GM12878 (cell line): ENCODE measurements at regions not wholly inside any gene's neighbourhood (a gene's known extent, or its start where the extent isn't known, plus 50 kb on each side); places are given as distances from the start of the nearest gene placed in this dataset.

Experiments used
- ATAC-seq: fragments of 200-7000 bp; cut with Tn5 transposase; 3 replicates; pipeline ENCODE4 v1.9.1; 2020; ENCODE audit warnings: mild to moderate bottlenecking, moderate library complexity
- BruUV-seq: library from RNA; stranded (reverse); fragments of 400-500 nt; replicated peaks from 2 replicates; lab custom pipeline; 2021; lab: Mats Ljungman, UMichigan
- CTCF ChIA-PET: fragments of 300-600 bp; sonication (Branson Sonifier 250); formaldehyde crosslinking; extraction: SDS; loops from one replicate; lab custom pipeline; 2021; ENCODE audit warnings: inconsistent platforms; lab: Yijun Ruan, JAX
- POLR2A ChIA-PET: fragments of 350-600 bp; formaldehyde crosslinking; extraction: SDS; loops from one replicate; lab custom pipeline; 2021; ENCODE audit warnings: inconsistent platforms; lab: Charles Lee
- RAD21 ChIA-PET: fragments of 300-600 bp; sonication (Branson Sonifier 250); formaldehyde crosslinking; loops from one replicate; lab custom pipeline; 2023; ENCODE audit warnings: antibody characterized with exemption; ENCODE audit not compliant: unreplicated experiment; lab: Charles Lee
- SMC1A ChIA-PET: fragments of 300-600 bp; sonication (Branson Sonifier 250); formaldehyde crosslinking; loops from one replicate; lab custom pipeline; 2023; ENCODE audit not compliant: unreplicated experiment, uncharacterized antibody; lab: Charles Lee
- DNase-seq: peaks from one replicate; pipeline ENCODE4 v3.0.0-alpha.2; 2011; ENCODE audit warnings: low read depth, low spot score
- FAIRE-seq: peaks from 3 replicates; lab custom pipeline; 2011; peaks lifted over from hg19 to GRCh38; lab: Jason Lieb, UNC
- H2AFZ ChIP-seq: 2 replicates; pipeline ENCODE4 v1.6.0; 2011; ENCODE audit warnings: low read depth, low read length, control low read depth; ENCODE audit not compliant: control insufficient read depth
- H3K27ac ChIP-seq: 2 replicates; pipeline ENCODE4 v1.5.1; 2011; ENCODE audit warnings: control low read depth; ENCODE audit not compliant: control insufficient read depth, insufficient read depth
- H3K27me3 ChIP-seq, 2 experiments: replicated peaks in 1 of 2; 2 replicates each; pipeline versions ENCODE4 v1.6.0 to v1.6.1; 2011; ENCODE audit warnings: low read length in 1 of 2; ENCODE audit not compliant: control insufficient read depth in 2 of 2, insufficient read depth in 2 of 2
- H3K36me3 ChIP-seq, 2 experiments: 2 replicates each; pipeline ENCODE4 v1.5.1; 2011; ENCODE audit warnings: low read length in 1 of 2; ENCODE audit not compliant: control insufficient read depth in 2 of 2, insufficient read depth in 2 of 2
- H3K4me1 ChIP-seq: 2 replicates; pipeline ENCODE4 v1.6.1; 2011; ENCODE audit warnings: mild to moderate bottlenecking, low read length, moderate library complexity, mixed read lengths; ENCODE audit not compliant: control insufficient read depth, insufficient read depth
- H3K4me2 ChIP-seq: 2 replicates; pipeline ENCODE4 v1.6.0; 2011; ENCODE audit warnings: control low read depth; ENCODE audit not compliant: control insufficient read depth, insufficient read depth
- H3K4me3 ChIP-seq: fragments of 200-600 bp; sonication (generic); 2 replicates; pipeline ENCODE4 v1.5.1; 2016
- H3K79me2 ChIP-seq: 2 replicates; pipeline ENCODE4 v1.6.0; 2011; ENCODE audit warnings: low read length; ENCODE audit not compliant: control insufficient read depth, insufficient read depth
- H3K9ac ChIP-seq: 2 replicates; pipeline ENCODE4 v1.8.0; 2011; ENCODE audit warnings: low read length, control low read depth, mixed read lengths; ENCODE audit not compliant: control insufficient read depth, insufficient read depth
- H3K9me3 ChIP-seq: replicated peaks from 3 replicates; pipeline ENCODE4 v1.5.1; 2011; ENCODE audit warnings: mild to moderate bottlenecking, low read length; ENCODE audit not compliant: control insufficient read depth, insufficient read depth
- H4K20me1 ChIP-seq: 2 replicates; pipeline ENCODE4 v1.6.0; 2011; ENCODE audit not compliant: control insufficient read depth, insufficient read depth
- BCLAF1 ChIP-seq: fragments of 450-650 bp; IDR thresholded peaks from 2 replicates; pipeline ENCODE4 v1.6.1; 2017; ENCODE audit warnings: antibody characterized with exemption, mild to moderate bottlenecking, moderate library complexity
- CBX5 ChIP-seq: sonication (generic); IDR thresholded peaks from 2 replicates; pipeline ENCODE4 v1.6.1; 2016; ENCODE audit warnings: low read depth, moderate library complexity, mild to moderate bottlenecking, inconsistent platforms
- ETV6 ChIP-seq, 2 experiments: fragments of 450-650 bp in 1 of 2; IDR thresholded peaks in 1 of 2; conservative IDR thresholded peaks in 1 of 2; 2 replicates each; pipeline ENCODE4 v1.6.1; 2014; ENCODE audit warnings: antibody characterized with exemption in 1 of 2, borderline replicate concordance in 1 of 2, low read depth in 1 of 2, mild to moderate bottlenecking in 1 of 2, moderate library complexity in 1 of 2
- FOS ChIP-seq: IDR thresholded peaks from 3 replicates; pipeline ENCODE4 v1.6.1; 2011; ENCODE audit warnings: borderline replicate concordance; ENCODE audit not compliant: insufficient read length; ENCODE audit errors: extremely low read depth
- MEF2B ChIP-seq: fragments of 450-650 bp; IDR thresholded peaks from 2 replicates; pipeline ENCODE4 v1.6.1; 2018; ENCODE audit warnings: mild to moderate bottlenecking, moderate library complexity; ENCODE audit not compliant: partially characterized antibody, poor library complexity, severe bottlenecking
- NFXL1 ChIP-seq: fragments of 450-650 bp; IDR thresholded peaks from 2 replicates; pipeline ENCODE4 v1.6.1; 2017; ENCODE audit warnings: antibody characterized with exemption, mild to moderate bottlenecking, borderline replicate concordance
- NR2C2 ChIP-seq: IDR thresholded peaks from 2 replicates; pipeline ENCODE4 v1.6.1; 2011; ENCODE audit warnings: borderline replicate concordance, low read depth; ENCODE audit not compliant: control insufficient read depth, insufficient read length
- RAD51 ChIP-seq: fragments of 450-650 bp; IDR thresholded peaks from 2 replicates; pipeline ENCODE4 v1.6.1; 2016; ENCODE audit warnings: moderate library complexity, mild to moderate bottlenecking, inconsistent platforms
- ZBED1 ChIP-seq: IDR thresholded peaks from 2 replicates; pipeline ENCODE4 v1.6.1; 2016; ENCODE audit warnings: borderline replicate concordance
- ZNF384 ChIP-seq: IDR thresholded peaks from 2 replicates; pipeline ENCODE4 v1.6.1; 2012; ENCODE audit warnings: low read depth, mild to moderate bottlenecking, low read length, improper control_type of control experiment, borderline replicate concordance
- WGBS: methylation state at CpG from one replicate; pipeline ENCODE4 v1.1.6; 2016; ENCODE audit warnings: low lambda C conversion rate; ENCODE audit not compliant: insufficient replicate concordance, insufficient coverage; ENCODE audit errors: missing lambda C conversion rate; 5-methylcytosine and 5-hydroxymethylcytosine counted together
- in situ Hi-C: fragments of 300-500 bp; cut with MboI; formaldehyde crosslinking; loops from 9 replicates; pipeline ENCODE4 v1.14.3; 2018; ENCODE audit warnings: mixed read lengths
- intact Hi-C: fragments of 100-400 bp; cut with micrococcal nuclease; formaldehyde crosslinking; loops from one replicate; pipeline ENCODE4 v1.14.2; 2022; ENCODE audit not compliant: unreplicated experiment
- TF ChIP-seq, protein P1 (sequence below): fragments of 450-650 bp; IDR thresholded peaks from 2 replicates; pipeline ENCODE4 v1.6.1; 2017; ENCODE audit warnings: mild to moderate bottlenecking, moderate library complexity
- TF ChIP-seq, protein P2 (sequence below): IDR thresholded peaks from 2 replicates; pipeline ENCODE4 v1.6.1; 2012; ENCODE audit warnings: low read length, inconsistent platforms

DNA sequence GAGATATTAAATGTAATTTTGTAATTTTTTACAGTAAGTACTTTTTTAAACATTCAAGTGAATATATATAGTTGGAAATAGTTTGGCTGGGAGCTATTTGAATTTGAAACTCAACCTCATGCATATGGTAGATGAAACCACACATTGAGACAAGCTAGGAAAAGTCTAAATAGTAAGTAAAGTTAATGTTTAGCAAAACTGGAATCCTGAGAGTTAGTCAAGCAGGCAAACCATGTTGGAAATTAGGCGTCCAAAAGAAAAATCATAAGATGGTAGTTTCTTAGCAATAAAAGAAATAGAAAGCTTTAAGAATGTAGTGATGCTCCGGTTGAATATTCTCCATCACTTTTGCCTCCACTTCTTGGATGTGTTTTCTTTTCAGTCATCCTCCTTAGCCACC is 657.1 kb upstream of the CDH10 start (continued):
- TF ChIP-seq BCLAF1 (no peak), ETV6 (conservative IDR thresholded peaks at IDR 0.05 in 1 of 2, IDR thresholded peaks at IDR 0.05 in 1 of 2; ENCODE audit: borderline replicate concordance in 1 of 2, low read depth in 1 of 2) (no peak)

DNA sequence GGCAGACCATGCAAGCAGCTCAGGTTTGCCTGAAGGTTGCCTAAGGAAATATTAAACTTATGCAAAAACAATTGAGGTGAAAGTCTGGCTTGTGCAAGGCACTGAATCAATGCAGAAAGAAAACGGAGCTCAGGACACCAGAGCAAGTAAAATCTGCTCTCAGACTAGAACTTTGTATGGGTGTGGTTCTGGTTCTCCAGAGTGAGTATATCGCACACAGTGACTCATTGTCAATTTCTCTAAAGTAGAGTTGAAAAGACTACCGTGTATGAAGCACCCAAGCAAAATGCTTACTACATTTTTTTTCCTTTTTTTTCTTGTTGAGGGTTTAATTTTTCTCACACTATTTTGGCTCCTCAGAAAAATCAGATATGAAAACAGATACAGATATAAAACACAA is 650.3 kb upstream of the CDH10 start:
- POLR2A ChIA-PET = no interaction called here
- BruUV-seq = no TSS peak
- TF ChIP-seq MEF2B (no peak), ZBED1 (no peak), ZNF384 (no peak), NFXL1 (no peak), RAD51 (no peak), CBX5 (no peak), NR2C2 (no peak), FOS (no peak)
- TF ChIP-seq, protein P1, sequence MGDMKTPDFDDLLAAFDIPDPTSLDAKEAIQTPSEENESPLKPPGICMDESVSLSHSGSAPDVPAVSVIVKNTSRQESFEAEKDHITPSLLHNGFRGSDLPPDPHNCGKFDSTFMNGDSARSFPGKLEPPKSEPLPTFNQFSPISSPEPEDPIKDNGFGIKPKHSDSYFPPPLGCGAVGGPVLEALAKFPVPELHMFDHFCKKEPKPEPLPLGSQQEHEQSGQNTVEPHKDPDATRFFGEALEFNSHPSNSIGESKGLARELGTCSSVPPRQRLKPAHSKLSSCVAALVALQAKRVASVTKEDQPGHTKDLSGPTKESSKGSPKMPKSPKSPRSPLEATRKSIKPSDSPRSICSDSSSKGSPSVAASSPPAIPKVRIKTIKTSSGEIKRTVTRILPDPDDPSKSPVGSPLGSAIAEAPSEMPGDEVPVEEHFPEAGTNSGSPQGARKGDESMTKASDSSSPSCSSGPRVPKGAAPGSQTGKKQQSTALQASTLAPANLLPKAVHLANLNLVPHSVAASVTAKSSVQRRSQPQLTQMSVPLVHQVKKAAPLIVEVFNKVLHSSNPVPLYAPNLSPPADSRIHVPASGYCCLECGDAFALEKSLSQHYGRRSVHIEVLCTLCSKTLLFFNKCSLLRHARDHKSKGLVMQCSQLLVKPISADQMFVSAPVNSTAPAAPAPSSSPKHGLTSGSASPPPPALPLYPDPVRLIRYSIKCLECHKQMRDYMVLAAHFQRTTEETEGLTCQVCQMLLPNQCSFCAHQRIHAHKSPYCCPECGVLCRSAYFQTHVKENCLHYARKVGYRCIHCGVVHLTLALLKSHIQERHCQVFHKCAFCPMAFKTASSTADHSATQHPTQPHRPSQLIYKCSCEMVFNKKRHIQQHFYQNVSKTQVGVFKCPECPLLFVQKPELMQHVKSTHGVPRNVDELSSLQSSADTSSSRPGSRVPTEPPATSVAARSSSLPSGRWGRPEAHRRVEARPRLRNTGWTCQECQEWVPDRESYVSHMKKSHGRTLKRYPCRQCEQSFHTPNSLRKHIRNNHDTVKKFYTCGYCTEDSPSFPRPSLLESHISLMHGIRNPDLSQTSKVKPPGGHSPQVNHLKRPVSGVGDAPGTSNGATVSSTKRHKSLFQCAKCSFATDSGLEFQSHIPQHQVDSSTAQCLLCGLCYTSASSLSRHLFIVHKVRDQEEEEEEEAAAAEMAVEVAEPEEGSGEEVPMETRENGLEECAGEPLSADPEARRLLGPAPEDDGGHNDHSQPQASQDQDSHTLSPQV = no peak
- TF ChIP-seq, protein P2, sequence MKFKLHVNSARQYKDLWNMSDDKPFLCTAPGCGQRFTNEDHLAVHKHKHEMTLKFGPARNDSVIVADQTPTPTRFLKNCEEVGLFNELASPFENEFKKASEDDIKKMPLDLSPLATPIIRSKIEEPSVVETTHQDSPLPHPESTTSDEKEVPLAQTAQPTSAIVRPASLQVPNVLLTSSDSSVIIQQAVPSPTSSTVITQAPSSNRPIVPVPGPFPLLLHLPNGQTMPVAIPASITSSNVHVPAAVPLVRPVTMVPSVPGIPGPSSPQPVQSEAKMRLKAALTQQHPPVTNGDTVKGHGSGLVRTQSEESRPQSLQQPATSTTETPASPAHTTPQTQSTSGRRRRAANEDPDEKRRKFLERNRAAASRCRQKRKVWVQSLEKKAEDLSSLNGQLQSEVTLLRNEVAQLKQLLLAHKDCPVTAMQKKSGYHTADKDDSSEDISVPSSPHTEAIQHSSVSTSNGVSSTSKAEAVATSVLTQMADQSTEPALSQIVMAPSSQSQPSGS = no peak

More for the DNA sequence above, 650.3 kb upstream of the CDH10 start:
- no peak for ATAC-seq
- no peaks in the 10 kb centered on the region for H3K36me3 ChIP-seq
- H3K9ac ChIP-seq = no peak overlapping the region
- CTCF ChIA-PET = no interaction called here
- SMC1A ChIA-PET = no interaction called here
- no peak for FAIRE-seq
- WGBS = 32% methylated on average over 3 of the region's 3 CpGs
- H3K9me3 ChIP-seq = no peaks in the 10 kb centered on the region
- no peak overlapping the region for H3K4me3 ChIP-seq
- no peaks in the 10 kb centered on the region for H4K20me1 ChIP-seq
- intact Hi-C loops = no loop called here
- no peaks in the 10 kb centered on the region for H3K27me3 ChIP-seq
- H3K27ac ChIP-seq = no peak overlapping the region
- in situ Hi-C loops = no loop called here
- H3K4me2 ChIP-seq = no peak overlapping the region
- no peak overlapping the region for H2AFZ ChIP-seq
- no peak for DNase-seq
- H3K79me2 ChIP-seq = no peaks in the 10 kb centered on the region
- H3K4me1 ChIP-seq = no peaks in the 10 kb centered on the region
- RAD21 ChIA-PET = no interaction called here
